ENCODE measurements at regions not wholly inside any gene's neighbourhood (a gene's known extent, or its start where the extent isn't known, plus 50 kb on each side); places are given as distances from the start of the nearest gene placed in this dataset.

DNA sequence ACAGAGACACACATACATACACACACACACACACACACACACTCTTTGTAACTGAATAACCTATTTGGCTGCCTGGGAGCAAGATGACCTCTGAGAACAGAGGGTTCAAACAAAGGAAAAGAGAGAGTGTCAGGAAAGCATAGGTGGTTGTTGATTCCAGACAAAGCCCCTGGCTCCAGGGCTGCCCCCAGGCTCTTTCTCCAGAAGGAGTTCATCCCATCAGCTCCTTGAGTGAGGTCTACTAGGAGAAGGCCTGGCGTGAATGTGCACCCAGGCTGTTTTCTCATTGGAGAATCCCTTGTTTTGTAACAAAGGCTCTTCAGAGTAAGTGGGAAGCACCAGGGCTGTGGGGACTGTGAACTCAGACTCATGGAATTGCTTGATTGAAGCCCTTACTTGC lies 151.9 kb downstream of the EMP1 start:
- H3K27me3 ChIP-seq (ENCODE audit: insufficient read depth, poor library complexity, severe bottlenecking), result peaks cover 5% of the 10 kb centered on the region
- no peak overlapping the region for H3K27ac ChIP-seq (replicated peaks)
- H3K4me3 ChIP-seq (replicated peaks; ENCODE audit: insufficient read depth, low read length), result no peak overlapping the region
- no peak for DNase-seq (ENCODE audit: low read depth in 1 of 2, low spot score in 1 of 2)
- TF ChIP-seq, protein P1, sequence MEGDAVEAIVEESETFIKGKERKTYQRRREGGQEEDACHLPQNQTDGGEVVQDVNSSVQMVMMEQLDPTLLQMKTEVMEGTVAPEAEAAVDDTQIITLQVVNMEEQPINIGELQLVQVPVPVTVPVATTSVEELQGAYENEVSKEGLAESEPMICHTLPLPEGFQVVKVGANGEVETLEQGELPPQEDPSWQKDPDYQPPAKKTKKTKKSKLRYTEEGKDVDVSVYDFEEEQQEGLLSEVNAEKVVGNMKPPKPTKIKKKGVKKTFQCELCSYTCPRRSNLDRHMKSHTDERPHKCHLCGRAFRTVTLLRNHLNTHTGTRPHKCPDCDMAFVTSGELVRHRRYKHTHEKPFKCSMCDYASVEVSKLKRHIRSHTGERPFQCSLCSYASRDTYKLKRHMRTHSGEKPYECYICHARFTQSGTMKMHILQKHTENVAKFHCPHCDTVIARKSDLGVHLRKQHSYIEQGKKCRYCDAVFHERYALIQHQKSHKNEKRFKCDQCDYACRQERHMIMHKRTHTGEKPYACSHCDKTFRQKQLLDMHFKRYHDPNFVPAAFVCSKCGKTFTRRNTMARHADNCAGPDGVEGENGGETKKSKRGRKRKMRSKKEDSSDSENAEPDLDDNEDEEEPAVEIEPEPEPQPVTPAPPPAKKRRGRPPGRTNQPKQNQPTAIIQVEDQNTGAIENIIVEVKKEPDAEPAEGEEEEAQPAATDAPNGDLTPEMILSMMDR (IDR thresholded peaks at IDR 0.05; ENCODE audit: insufficient read depth, low read length), result no peak
- TF ChIP-seq POLR2AphosphoS5 (IDR thresholded peaks at IDR 0.05; ENCODE audit: low read depth) (no peak), SPI1 (IDR thresholded peaks at IDR 0.05; ENCODE audit: borderline replicate concordance, low read depth) (no peak), GABPA (IDR thresholded peaks at IDR 0.05; ENCODE audit: low read depth) (no peak)
- TF ChIP-seq, protein P2, sequence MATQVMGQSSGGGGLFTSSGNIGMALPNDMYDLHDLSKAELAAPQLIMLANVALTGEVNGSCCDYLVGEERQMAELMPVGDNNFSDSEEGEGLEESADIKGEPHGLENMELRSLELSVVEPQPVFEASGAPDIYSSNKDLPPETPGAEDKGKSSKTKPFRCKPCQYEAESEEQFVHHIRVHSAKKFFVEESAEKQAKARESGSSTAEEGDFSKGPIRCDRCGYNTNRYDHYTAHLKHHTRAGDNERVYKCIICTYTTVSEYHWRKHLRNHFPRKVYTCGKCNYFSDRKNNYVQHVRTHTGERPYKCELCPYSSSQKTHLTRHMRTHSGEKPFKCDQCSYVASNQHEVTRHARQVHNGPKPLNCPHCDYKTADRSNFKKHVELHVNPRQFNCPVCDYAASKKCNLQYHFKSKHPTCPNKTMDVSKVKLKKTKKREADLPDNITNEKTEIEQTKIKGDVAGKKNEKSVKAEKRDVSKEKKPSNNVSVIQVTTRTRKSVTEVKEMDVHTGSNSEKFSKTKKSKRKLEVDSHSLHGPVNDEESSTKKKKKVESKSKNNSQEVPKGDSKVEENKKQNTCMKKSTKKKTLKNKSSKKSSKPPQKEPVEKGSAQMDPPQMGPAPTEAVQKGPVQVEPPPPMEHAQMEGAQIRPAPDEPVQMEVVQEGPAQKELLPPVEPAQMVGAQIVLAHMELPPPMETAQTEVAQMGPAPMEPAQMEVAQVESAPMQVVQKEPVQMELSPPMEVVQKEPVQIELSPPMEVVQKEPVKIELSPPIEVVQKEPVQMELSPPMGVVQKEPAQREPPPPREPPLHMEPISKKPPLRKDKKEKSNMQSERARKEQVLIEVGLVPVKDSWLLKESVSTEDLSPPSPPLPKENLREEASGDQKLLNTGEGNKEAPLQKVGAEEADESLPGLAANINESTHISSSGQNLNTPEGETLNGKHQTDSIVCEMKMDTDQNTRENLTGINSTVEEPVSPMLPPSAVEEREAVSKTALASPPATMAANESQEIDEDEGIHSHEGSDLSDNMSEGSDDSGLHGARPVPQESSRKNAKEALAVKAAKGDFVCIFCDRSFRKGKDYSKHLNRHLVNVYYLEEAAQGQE (IDR thresholded peaks at IDR 0.05; ENCODE audit: insufficient replicate concordance, low read depth), result no peak

GRCh38 chr12:13347241-13348043 lies 150.9 kb downstream of the EMP1 start:
- DNase-seq (ENCODE audit: low read depth in 1 of 2, low spot score in 1 of 2), result no peak
- Histone ChIP-seq H3K4me3 (replicated peaks; ENCODE audit: insufficient read depth, low read length) (no peak overlapping the region), H3K27me3 (ENCODE audit: insufficient read depth, poor library complexity, severe bottlenecking) (peaks cover 5% of the 10 kb centered on the region), H3K27ac (replicated peaks) (no peak overlapping the region)
- TF ChIP-seq POLR2AphosphoS5 (IDR thresholded peaks at IDR 0.05; ENCODE audit: low read depth) (no peak), GABPA (IDR thresholded peaks at IDR 0.05; ENCODE audit: low read depth) (no peak), SPI1 (IDR thresholded peaks at IDR 0.05; ENCODE audit: borderline replicate concordance, low read depth) (no peak)
- TF ChIP-seq, protein P2 (IDR thresholded peaks at IDR 0.05; ENCODE audit: insufficient replicate concordance, low read depth), result no peak
- TF ChIP-seq, protein P1 (IDR thresholded peaks at IDR 0.05; ENCODE audit: insufficient read depth, low read length), result no peak

- no peak overlapping the region for H3K4me3 ChIP-seq (replicated peaks; ENCODE audit: insufficient read depth, low read length)
- peaks cover 5% of the 10 kb centered on the region for H3K27me3 ChIP-seq (ENCODE audit: insufficient read depth, poor library complexity, severe bottlenecking)
- TF ChIP-seq GABPA (IDR thresholded peaks at IDR 0.05; ENCODE audit: low read depth), result no peak
- TF ChIP-seq, protein P2 (IDR thresholded peaks at IDR 0.05; ENCODE audit: insufficient replicate concordance, low read depth), result no peak
- TF ChIP-seq SPI1 (IDR thresholded peaks at IDR 0.05; ENCODE audit: borderline replicate concordance, low read depth), result no peak
- TF ChIP-seq, protein P1 (IDR thresholded peaks at IDR 0.05; ENCODE audit: insufficient read depth, low read length), result no peak
- TF ChIP-seq POLR2AphosphoS5 (IDR thresholded peaks at IDR 0.05; ENCODE audit: low read depth), result no peak
- H3K27ac ChIP-seq (replicated peaks), result no peak overlapping the region
- no peak for DNase-seq (ENCODE audit: low read depth in 1 of 2, low spot score in 1 of 2)
These were observed 149.2 kb downstream of the EMP1 start for GRCh38 chr12:13345722-13346121.
